ENCODE measurements at regions not wholly inside any gene's neighbourhood (a gene's known extent, or its start where the extent isn't known, plus 50 kb on each side); places are given as distances from the start of the nearest gene placed in this dataset.

- no peak overlapping the region for H3K27ac Mint-ChIP-seq
- no peaks in the 10 kb centered on the region for H3K4me1 Mint-ChIP-seq
- H3K9me3 Mint-ChIP-seq: peaks cover 2% of the 10 kb centered on the region
- no peak overlapping the region for H3K4me3 Mint-ChIP-seq
- no peak for DNase-seq
- no peaks in the 10 kb centered on the region for H3K27me3 Mint-ChIP-seq
- H3K36me3 Mint-ChIP-seq: no peaks in the 10 kb centered on the region
These were observed 212.4 kb downstream of the HSD17B3 start for GRCh38 chr9:96089452-96090085.

- Mint-ChIP-seq H3K4me3 (no peak overlapping the region), H3K4me1 (no peaks in the 10 kb centered on the region), H3K9me3 (peaks cover 2% of the 10 kb centered on the region), H3K27me3 (no peaks in the 10 kb centered on the region), H3K36me3 (no peaks in the 10 kb centered on the region), H3K27ac (no peak overlapping the region)
- no peak for DNase-seq
These were observed 213.0 kb downstream of the ERCC6L2 start for GRCh38 chr9:96088510-96088909.

GRCh38 chr9:96087669-96088299 lies 212.3 kb downstream of the ERCC6L2 start:
- DNase-seq: no peak
- Mint-ChIP-seq H3K4me3 (no peak overlapping the region), H3K27ac (no peak overlapping the region), H3K36me3 (no peaks in the 10 kb centered on the region), H3K9me3 (peaks cover 2% of the 10 kb centered on the region), H3K4me1 (no peaks in the 10 kb centered on the region), H3K27me3 (no peaks in the 10 kb centered on the region)

GRCh38 chr9:96086936-96087571 lies 211.6 kb downstream of the ERCC6L2 start:
- Mint-ChIP-seq H3K4me1 (no peaks in the 10 kb centered on the region), H3K27ac (no peak overlapping the region), H3K27me3 (no peaks in the 10 kb centered on the region), H3K36me3 (no peaks in the 10 kb centered on the region), H3K9me3 (peaks cover 2% of the 10 kb centered on the region), H3K4me3 (no peak overlapping the region)
- no peak for DNase-seq

GRCh38 chr9:96085491-96086143 lies 210.1 kb downstream of the ERCC6L2 start:
- DNase-seq: no peak

GRCh38 chr9:96084331-96084734 lies 208.8 kb downstream of the ERCC6L2 start:
- no peaks in the 10 kb centered on the region for H3K27me3 Mint-ChIP-seq
- no peak for DNase-seq

More at GRCh38 chr9:96085491-96086143, 210.1 kb downstream of the ERCC6L2 start:
- no peaks in the 10 kb centered on the region for H3K4me1 Mint-ChIP-seq
- no peaks in the 10 kb centered on the region for H3K27me3 Mint-ChIP-seq
- peaks cover 1% of the 10 kb centered on the region for H3K9me3 Mint-ChIP-seq
- H3K4me3 Mint-ChIP-seq: no peak overlapping the region
- no peak overlapping the region for H3K27ac Mint-ChIP-seq
- no peaks in the 10 kb centered on the region for H3K36me3 Mint-ChIP-seq

GRCh38 chr9:96082516-96083232 lies 207.2 kb downstream of the ERCC6L2 start:
- no peak overlapping the region for H3K27ac Mint-ChIP-seq
- H3K36me3 Mint-ChIP-seq: no peaks in the 10 kb centered on the region
- H3K27me3 Mint-ChIP-seq: no peaks in the 10 kb centered on the region
- no peak for DNase-seq
- no peaks in the 10 kb centered on the region for H3K4me1 Mint-ChIP-seq
- H3K9me3 Mint-ChIP-seq: no peaks in the 10 kb centered on the region
- no peak overlapping the region for H3K4me3 Mint-ChIP-seq

More at GRCh38 chr9:96084331-96084734, 208.8 kb downstream of the ERCC6L2 start:
- Mint-ChIP-seq H3K4me3 (no peak overlapping the region), H3K9me3 (no peaks in the 10 kb centered on the region), H3K27ac (no peak overlapping the region), H3K4me1 (no peaks in the 10 kb centered on the region), H3K36me3 (no peaks in the 10 kb centered on the region)

- no peaks in the 10 kb centered on the region for H3K9me3 Mint-ChIP-seq
- H3K4me3 Mint-ChIP-seq: no peak overlapping the region
- H3K27ac Mint-ChIP-seq: no peak overlapping the region
- H3K36me3 Mint-ChIP-seq: no peaks in the 10 kb centered on the region
- DNase-seq: no peak
- H3K4me1 Mint-ChIP-seq: no peaks in the 10 kb centered on the region
- H3K27me3 Mint-ChIP-seq: no peaks in the 10 kb centered on the region
These were observed 204.9 kb downstream of the ERCC6L2 start for GRCh38 chr9:96080364-96080763.

- no peak for DNase-seq
- Mint-ChIP-seq H3K9me3 (no peaks in the 10 kb centered on the region), H3K27me3 (no peaks in the 10 kb centered on the region), H3K4me3 (no peak overlapping the region), H3K4me1 (no peaks in the 10 kb centered on the region), H3K36me3 (no peaks in the 10 kb centered on the region), H3K27ac (no peak overlapping the region)
These were observed 204.3 kb downstream of the ERCC6L2 start for GRCh38 chr9:96079779-96080178.

- H3K27me3 Mint-ChIP-seq: no peaks in the 10 kb centered on the region
- no peaks in the 10 kb centered on the region for H3K9me3 Mint-ChIP-seq
- no peak overlapping the region for H3K4me3 Mint-ChIP-seq
- H3K36me3 Mint-ChIP-seq: no peaks in the 10 kb centered on the region
- no peaks in the 10 kb centered on the region for H3K4me1 Mint-ChIP-seq
- no peak overlapping the region for H3K27ac Mint-ChIP-seq
- DNase-seq: no peak
These were observed 203.5 kb downstream of the ERCC6L2 start for GRCh38 chr9:96078897-96079490.

- DNase-seq: no peak
- H3K27ac Mint-ChIP-seq: no peak overlapping the region
- H3K9me3 Mint-ChIP-seq: no peaks in the 10 kb centered on the region
- H3K4me3 Mint-ChIP-seq: no peak overlapping the region
- H3K27me3 Mint-ChIP-seq: no peaks in the 10 kb centered on the region
- no peaks in the 10 kb centered on the region for H3K4me1 Mint-ChIP-seq
- H3K36me3 Mint-ChIP-seq: no peaks in the 10 kb centered on the region
These were observed 200.3 kb downstream of the ERCC6L2 start for GRCh38 chr9:96075757-96076156.

- Mint-ChIP-seq H3K9me3 (no peaks in the 10 kb centered on the region), H3K36me3 (no peaks in the 10 kb centered on the region)
These were observed 199.6 kb downstream of the ERCC6L2 start for GRCh38 chr9:96075111-96075510.

GRCh38 chr9:96073531-96074480 lies 198.3 kb downstream of the ERCC6L2 start:
- no peak for DNase-seq
- no peak overlapping the region for H3K27ac Mint-ChIP-seq

More at GRCh38 chr9:96075111-96075510, 199.6 kb downstream of the ERCC6L2 start:
- no peak overlapping the region for H3K4me3 Mint-ChIP-seq
- no peak for DNase-seq
- no peaks in the 10 kb centered on the region for H3K4me1 Mint-ChIP-seq
- H3K27me3 Mint-ChIP-seq: no peaks in the 10 kb centered on the region
- no peak overlapping the region for H3K27ac Mint-ChIP-seq

GRCh38 chr9:96072930-96073329 lies 197.4 kb downstream of the ERCC6L2 start:
- Mint-ChIP-seq H3K27me3 (peaks cover 3% of the 10 kb centered on the region), H3K36me3 (no peaks in the 10 kb centered on the region), H3K4me3 (no peak overlapping the region), H3K27ac (no peak overlapping the region), H3K4me1 (no peaks in the 10 kb centered on the region), H3K9me3 (no peaks in the 10 kb centered on the region)
- DNase-seq: no peak

More at GRCh38 chr9:96073531-96074480, 198.3 kb downstream of the ERCC6L2 start:
- no peak overlapping the region for H3K4me3 Mint-ChIP-seq
- H3K9me3 Mint-ChIP-seq: no peaks in the 10 kb centered on the region
- H3K36me3 Mint-ChIP-seq: no peaks in the 10 kb centered on the region
- H3K27me3 Mint-ChIP-seq: peaks cover 1% of the 10 kb centered on the region
- no peaks in the 10 kb centered on the region for H3K4me1 Mint-ChIP-seq
